DMS 273 (cell line): ENCODE measurements at regions not wholly inside any gene's neighbourhood (a gene's known extent, or its start where the extent isn't known, plus 50 kb on each side); places are given as distances from the start of the nearest gene placed in this dataset.
"Not testable (repeated sequence)": the region's sequence is repeated elsewhere in the genome, so short reads cannot be mapped to it uniquely, and the experiment has no call there.

Experiments
- DNase-seq: peaks from one replicate; lab custom pipeline; 2025; ENCODE audit not compliant: unreplicated experiment; lab: John Stamatoyannopoulos, UW

- DNase-seq: no peak
These were observed 50.6 kb upstream of the TMEM170B start for GRCh38 chr6:11486959-11487358.

GRCh38 chr6:11486486-11486885, 51.1 kb upstream of the TMEM170B start:
- no peak for DNase-seq

- no peak for DNase-seq
These were observed 51.5 kb upstream of the TMEM170B start for GRCh38 chr6:11486051-11486450.

GRCh38 chr6:11485271-11485670, 52.3 kb upstream of the TMEM170B start:
- no peak for DNase-seq

GRCh38 chr6:11484441-11484840, 53.1 kb upstream of the TMEM170B start:
- DNase-seq: no peak

- no peak for DNase-seq
These were observed 54.9 kb upstream of the TMEM170B start for GRCh38 chr6:11482616-11483015.

GRCh38 chr6:11480541-11480940, 57.0 kb upstream of the TMEM170B start:
- DNase-seq: no peak

- no peak for DNase-seq
These were observed 58.3 kb upstream of the TMEM170B start for GRCh38 chr6:11479296-11479695.

- no peak for DNase-seq
These were observed 59.0 kb upstream of the TMEM170B start for GRCh38 chr6:11478586-11478985.

GRCh38 chr6:11475016-11475415, 62.5 kb upstream of the TMEM170B start:
- no peak for DNase-seq

GRCh38 chr6:11473008-11473740, 64.4 kb upstream of the TMEM170B start:
- no peak for DNase-seq

GRCh38 chr6:11471261-11471660, 66.3 kb upstream of the TMEM170B start:
- no peak for DNase-seq

GRCh38 chr6:11469684-11470083, 67.9 kb upstream of the TMEM170B start:
- no peak for DNase-seq

- DNase-seq: not testable (repeated sequence)
These were observed 69.3 kb upstream of the TMEM170B start for GRCh38 chr6:11468271-11468670.

GRCh38 chr6:11467364-11467763, 70.2 kb upstream of the TMEM170B start:
- no peak for DNase-seq

- DNase-seq: no peak
These were observed 74.2 kb upstream of the TMEM170B start for GRCh38 chr6:11463398-11463780.

GRCh38 chr6:11462742-11463397, 74.7 kb upstream of the TMEM170B start:
- DNase-seq: no peak

- DNase-seq: no peak
These were observed 76.5 kb upstream of the TMEM170B start for GRCh38 chr6:11460837-11461661.

- no peak for DNase-seq
These were observed 77.4 kb upstream of the TMEM170B start for GRCh38 chr6:11460001-11460668.

GRCh38 chr6:11459079-11459610, 78.4 kb upstream of the TMEM170B start:
- no peak for DNase-seq

GRCh38 chr6:11458509-11458908, 79.0 kb upstream of the TMEM170B start:
- DNase-seq: no peak
